ENCODE measurements at regions not wholly inside any gene's neighbourhood (a gene's known extent, or its start where the extent isn't known, plus 50 kb on each side); places are given as distances from the start of the nearest gene placed in this dataset.

GRCh38 chr13:109494925-109495369, 291.4 kb downstream of the IRS2 start:
- Histone ChIP-seq H2BK5ac (ENCODE audit: low read depth, low read length, poor library complexity, severe bottlenecking) (no peak overlapping the region), H2AK5ac (ENCODE audit: low read depth, low read length) (no peak overlapping the region), H2BK15ac (ENCODE audit: low read depth, low read length) (no peak overlapping the region; the same call in 2 of the 3 replicates), H3K18ac (ENCODE audit: low read depth, low read length) (no peak overlapping the region), H3K4me3 (ENCODE audit: insufficient read depth, low read depth, low read length) (no peak overlapping the region), H3K4me2 (ENCODE audit: low read depth, low read length) (no peak overlapping the region), H2AFZ (replicated peaks; ENCODE audit: low read length, poor library complexity) (peak overlapping the region; percentile 14), H4K20me1 (ENCODE audit: insufficient read depth, low read length) (no peaks in the 10 kb centered on the region), H3K9me1 (ENCODE audit: insufficient read depth, low read length) (no peaks in the 10 kb centered on the region), H4K91ac (ENCODE audit: insufficient read depth, low read depth, low read length) (no peak overlapping the region), H2BK20ac (ENCODE audit: low read depth, low read length) (no peak overlapping the region), H2BK120ac (ENCODE audit: low read depth, low read length) (no peak overlapping the region), H3K23ac (ENCODE audit: low read depth, low read length) (no peak overlapping the region), H3K4me1 (ENCODE audit: control insufficient read depth, insufficient read depth, low read length) (no peaks in the 10 kb centered on the region; the same call in 1 of the 2 replicates), H3K27ac (ENCODE audit: insufficient read depth, low read length) (no peak overlapping the region), H4K8ac (ENCODE audit: low read depth in 2 of 2, low read length in 2 of 2) (no peak overlapping the region), H4K5ac (ENCODE audit: low read depth, low read length) (no peak overlapping the region), H3K14ac (replicated peaks; ENCODE audit: low read depth, low read length) (no peak overlapping the region), H3K79me1 (ENCODE audit: low read depth in 1 of 2, low read length in 2 of 2) (no peaks in the 10 kb centered on the region), H3K27me3 (ENCODE audit: control insufficient read depth, insufficient read depth, low read length) (peaks cover 6% of the 10 kb centered on the region), H3K9me3 (ENCODE audit: control insufficient read depth, insufficient read depth, low read length) (no peaks in the 10 kb centered on the region), H3K36me3 (ENCODE audit: control insufficient read depth, insufficient read depth, low read length) (no peaks in the 10 kb centered on the region), H3K56ac (ENCODE audit: extremely low read depth, insufficient read depth, low read length) (no peak overlapping the region), H3K9ac (ENCODE audit: low read depth, low read length) (no peak overlapping the region), H2AK9ac (replicated peaks; ENCODE audit: low read depth, low read length, poor library complexity) (no peak overlapping the region), H3K4ac (ENCODE audit: low read depth, low read length) (peak overlapping the region; percentile 0; the same call in 1 of the 2 replicates)
- intact Hi-C loops (cut with micrococcal nuclease), result no loop called here
- peak; percentile 30; the same call in 1 of the 2 replicates for TF ChIP-seq MAFK (IDR thresholded peaks at IDR 0.05; ENCODE audit: low read depth, low read length)
- no peak for TF ChIP-seq SMC3 (IDR thresholded peaks at IDR 0.05; ENCODE audit: low read depth, low read length)
- TF ChIP-seq FOS (IDR thresholded peaks at IDR 0.05; ENCODE audit: low read depth, low read length), result no peak
- TF ChIP-seq ELK1 (IDR thresholded peaks at IDR 0.05; ENCODE audit: borderline replicate concordance, low read depth, low read length), result no peak
- TF ChIP-seq CEBPB (IDR thresholded peaks at IDR 0.05; ENCODE audit: low read depth, low read length), result no peak
- TF ChIP-seq MAZ (IDR thresholded peaks at IDR 0.05; ENCODE audit: borderline replicate concordance, low read depth, low read length), result no peak
- TF ChIP-seq NFE2L2 (IDR thresholded peaks at IDR 0.05; ENCODE audit: low read depth, low read length), result peak; percentile 58
- TF ChIP-seq RCOR1 (IDR thresholded peaks at IDR 0.05; ENCODE audit: insufficient replicate concordance, low read length), result no peak
- ChIA-PET POLR2A (ENCODE audit: unreplicated experiment) (no interaction called here), CTCF (no interaction called here)
- no TSS peak for BruUV-seq (replicated peaks)
- in situ Hi-C loops (cut with MboI; ENCODE audit: low sequenced_read_pairs), result no loop called here
- peak; percentile 52 for DNase-seq
- ATAC-seq (ENCODE audit: low read depth), result no peak
- dilution Hi-C loops (cut with HindIII; ENCODE audit: low sequenced_read_pairs, unreplicated experiment), result no loop called here
- 67% methylated on average over 1 of the region's 9 CpGs; no CpG with 5 or more reads in 1 of the 2 experiments for WGBS, 2 experiments (ENCODE audit: extremely low coverage in 2 of 2, insufficient read length in 1 of 2)

Measured in IMR-90 (cell line).